Cardiac fibroblast (primary cell): ENCODE measurements at regions not wholly inside any gene's neighbourhood (a gene's known extent, or its start where the extent isn't known, plus 50 kb on each side); places are given as distances from the start of the nearest gene placed in this dataset.
"Not testable (repeated sequence)": the region's sequence is repeated elsewhere in the genome, so short reads cannot be mapped to it uniquely, and the experiment has no call there.

ENCODE experiments used
- DNase-seq, 2 donors: peaks; one replicate each; pipeline versions ENCODE4 v3.0.0 to v3.0.0-alpha.2; 2010; ENCODE audit warnings: low read depth in 2 of 2
- H3K4me3 ChIP-seq, 2 donors: replicated peaks in 1 of 2; 1 replicate in 1 of 2; 2 replicates in 1 of 2; pipeline ENCODE4 v1.5.1; 2011; ENCODE audit warnings: low read depth in 2 of 2, low read length in 2 of 2, mild to moderate bottlenecking in 2 of 2, moderate library complexity in 1 of 2
- TF ChIP-seq, protein P1 (sequence below): IDR thresholded peaks from one replicate; pipeline ENCODE4 v1.5.1; 2011; ENCODE audit warnings: low read depth, mild to moderate bottlenecking, low read length, inconsistent platforms

DNA sequence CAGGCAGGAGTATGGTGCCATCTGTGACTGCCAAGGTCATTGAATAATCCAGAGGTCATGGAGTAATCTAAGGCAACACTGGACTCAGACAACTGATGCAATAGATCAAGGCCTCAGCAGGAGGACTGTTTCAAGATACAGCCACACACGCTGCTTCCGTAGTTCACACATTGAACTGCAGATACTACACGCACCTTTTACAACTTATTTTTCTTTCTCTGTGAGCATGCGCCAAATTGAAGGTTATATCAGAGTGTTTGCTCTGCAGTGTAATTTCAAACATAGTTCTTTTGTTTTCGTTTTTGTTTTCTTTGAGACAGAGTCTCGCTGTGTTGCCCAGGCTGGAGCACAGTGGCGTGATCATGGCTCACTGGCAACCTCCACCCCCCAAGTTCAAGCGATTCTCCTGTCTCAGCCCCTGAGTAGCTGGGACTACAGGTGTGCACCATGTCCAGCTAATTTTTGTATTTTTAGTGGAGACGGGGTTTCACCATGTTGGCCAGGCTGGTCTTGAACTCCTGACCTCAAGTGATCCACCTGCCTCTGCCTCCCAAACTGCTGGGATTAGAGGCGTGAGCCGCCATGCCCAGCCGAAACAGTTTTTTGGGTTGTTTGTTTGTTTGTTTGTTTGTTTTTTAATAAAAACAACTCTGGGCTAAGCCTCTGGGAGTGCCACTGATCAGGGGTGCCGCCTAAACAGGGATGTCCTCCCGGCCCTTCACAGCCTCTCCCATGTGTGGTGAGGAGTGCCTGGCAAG, 96.6 kb upstream of the NAA20 start:
- no peak for DNase-seq
- TF ChIP-seq, protein P1, sequence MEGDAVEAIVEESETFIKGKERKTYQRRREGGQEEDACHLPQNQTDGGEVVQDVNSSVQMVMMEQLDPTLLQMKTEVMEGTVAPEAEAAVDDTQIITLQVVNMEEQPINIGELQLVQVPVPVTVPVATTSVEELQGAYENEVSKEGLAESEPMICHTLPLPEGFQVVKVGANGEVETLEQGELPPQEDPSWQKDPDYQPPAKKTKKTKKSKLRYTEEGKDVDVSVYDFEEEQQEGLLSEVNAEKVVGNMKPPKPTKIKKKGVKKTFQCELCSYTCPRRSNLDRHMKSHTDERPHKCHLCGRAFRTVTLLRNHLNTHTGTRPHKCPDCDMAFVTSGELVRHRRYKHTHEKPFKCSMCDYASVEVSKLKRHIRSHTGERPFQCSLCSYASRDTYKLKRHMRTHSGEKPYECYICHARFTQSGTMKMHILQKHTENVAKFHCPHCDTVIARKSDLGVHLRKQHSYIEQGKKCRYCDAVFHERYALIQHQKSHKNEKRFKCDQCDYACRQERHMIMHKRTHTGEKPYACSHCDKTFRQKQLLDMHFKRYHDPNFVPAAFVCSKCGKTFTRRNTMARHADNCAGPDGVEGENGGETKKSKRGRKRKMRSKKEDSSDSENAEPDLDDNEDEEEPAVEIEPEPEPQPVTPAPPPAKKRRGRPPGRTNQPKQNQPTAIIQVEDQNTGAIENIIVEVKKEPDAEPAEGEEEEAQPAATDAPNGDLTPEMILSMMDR, result no peak
- no peak overlapping the region for H3K4me3 ChIP-seq

GRCh38 chr20:19921284-19921793, 95.8 kb upstream of the NAA20 start:
- TF ChIP-seq, protein P1, result no peak
- DNase-seq, result no peak
- H3K4me3 ChIP-seq, result no peak overlapping the region

GRCh38 chr20:19921829-19922228, 95.3 kb upstream of the NAA20 start:
- not testable (repeated sequence) for H3K4me3 ChIP-seq, DNase-seq

GRCh38 chr20:19922716-19923115, 94.4 kb upstream of the NAA20 start:
- DNase-seq, result no peak
- TF ChIP-seq, protein P1, result no peak
- no peak overlapping the region for H3K4me3 ChIP-seq

GRCh38 chr20:19923762-19924161, 93.4 kb upstream of the NAA20 start:
- H3K4me3 ChIP-seq, result no peak overlapping the region
- no peak for DNase-seq
- TF ChIP-seq, protein P1, result no peak

- no peak overlapping the region for H3K4me3 ChIP-seq
- TF ChIP-seq, protein P1, result no peak
- DNase-seq, result no peak
Measured at GRCh38 chr20:19924255-19924654, 92.9 kb upstream of the NAA20 start.

DNA sequence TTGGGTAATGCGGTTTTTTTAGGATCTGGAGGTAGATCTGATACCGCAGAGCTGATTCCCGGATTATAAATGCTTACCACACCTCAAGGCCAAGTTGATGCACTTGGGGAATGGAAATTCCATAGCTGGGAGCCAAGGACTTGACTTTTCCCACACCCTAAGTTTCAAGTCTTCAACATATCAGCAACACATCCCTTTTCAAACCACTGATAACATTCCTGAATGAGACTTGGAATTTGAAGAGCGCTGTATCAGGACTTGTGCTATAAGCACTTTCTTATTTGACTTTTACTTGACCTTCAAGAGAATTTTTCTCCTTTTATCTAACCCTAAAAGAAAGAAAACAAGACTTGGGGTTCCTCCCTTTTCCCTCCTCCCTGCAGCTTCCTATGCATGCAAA, 90.6 kb upstream of the NAA20 start:
- no peak overlapping the region for H3K4me3 ChIP-seq
- peak in 1 of 2 donors; percentile 76 for DNase-seq
- TF ChIP-seq, protein P1, result no peak
